ENCODE measurements at regions not wholly inside any gene's neighbourhood (a gene's known extent, or its start where the extent isn't known, plus 50 kb on each side); places are given as distances from the start of the nearest gene placed in this dataset.

DNA sequence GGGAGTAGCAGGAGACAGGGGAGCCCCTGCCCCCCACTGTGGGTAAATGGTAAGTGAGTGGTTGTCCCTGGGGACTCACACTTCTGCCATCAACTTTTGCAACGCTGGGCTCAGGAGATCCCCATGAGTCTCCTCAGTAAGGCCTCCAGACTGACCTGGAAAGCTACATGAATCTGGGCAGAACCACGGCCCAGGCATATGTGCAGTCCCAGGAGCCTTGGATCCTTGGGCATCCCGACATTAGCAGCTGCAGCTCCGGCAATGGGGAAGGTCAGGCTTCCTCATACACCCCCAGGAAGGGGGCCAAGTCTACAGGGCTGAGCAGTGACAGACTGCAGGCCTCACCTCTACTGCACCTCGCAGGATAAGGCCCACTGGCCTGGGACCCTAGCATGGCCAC lies 868.7 kb upstream of the ADGRL4 start:
- no peak for TF ChIP-seq EP300 (IDR thresholded peaks at IDR 0.05)
- TF ChIP-seq, protein P1, sequence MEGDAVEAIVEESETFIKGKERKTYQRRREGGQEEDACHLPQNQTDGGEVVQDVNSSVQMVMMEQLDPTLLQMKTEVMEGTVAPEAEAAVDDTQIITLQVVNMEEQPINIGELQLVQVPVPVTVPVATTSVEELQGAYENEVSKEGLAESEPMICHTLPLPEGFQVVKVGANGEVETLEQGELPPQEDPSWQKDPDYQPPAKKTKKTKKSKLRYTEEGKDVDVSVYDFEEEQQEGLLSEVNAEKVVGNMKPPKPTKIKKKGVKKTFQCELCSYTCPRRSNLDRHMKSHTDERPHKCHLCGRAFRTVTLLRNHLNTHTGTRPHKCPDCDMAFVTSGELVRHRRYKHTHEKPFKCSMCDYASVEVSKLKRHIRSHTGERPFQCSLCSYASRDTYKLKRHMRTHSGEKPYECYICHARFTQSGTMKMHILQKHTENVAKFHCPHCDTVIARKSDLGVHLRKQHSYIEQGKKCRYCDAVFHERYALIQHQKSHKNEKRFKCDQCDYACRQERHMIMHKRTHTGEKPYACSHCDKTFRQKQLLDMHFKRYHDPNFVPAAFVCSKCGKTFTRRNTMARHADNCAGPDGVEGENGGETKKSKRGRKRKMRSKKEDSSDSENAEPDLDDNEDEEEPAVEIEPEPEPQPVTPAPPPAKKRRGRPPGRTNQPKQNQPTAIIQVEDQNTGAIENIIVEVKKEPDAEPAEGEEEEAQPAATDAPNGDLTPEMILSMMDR (IDR thresholded peaks at IDR 0.05) = no peak
- TF ChIP-seq POLR2AphosphoS5 (IDR thresholded peaks at IDR 0.05) = no peak

All from sigmoid colon (tissue), 4 donors.